Neural cell (in vitro differentiated cells): ENCODE measurements at regions not wholly inside any gene's neighbourhood (a gene's known extent, or its start where the extent isn't known, plus 50 kb on each side); places are given as distances from the start of the nearest gene placed in this dataset.

Experiments
- H2AFZ ChIP-seq: fragments of 200-600, 300-800 bp; sonication (generic), shearing (Covaris generic); 2 replicates; pipeline ENCODE4 v1.6.0; 2014; ENCODE audit warnings: low read depth, mild to moderate bottlenecking, antibody characterized with exemption, low read length, moderate library complexity
- H3F3A ChIP-seq: fragments of 200-600 bp; shearing (Covaris generic); 2 replicates; pipeline ENCODE4 v1.6.1; 2016; ENCODE audit warnings: mild to moderate bottlenecking, moderate library complexity, mixed read lengths, antibody characterized with exemption, low read length; ENCODE audit not compliant: insufficient read depth, poor library complexity, severe bottlenecking
- H3K27ac ChIP-seq: fragments of 200-600, 300-800 bp; sonication (generic), shearing (Covaris generic); 2 replicates; pipeline ENCODE4 v1.5.1; 2014; ENCODE audit warnings: mild to moderate bottlenecking, low read length, moderate library complexity
- H3K27me3 ChIP-seq: fragments of 300-800, 200-600 bp; sonication (generic), shearing (Covaris generic); 2 replicates; pipeline ENCODE4 v1.6.0; 2014; ENCODE audit warnings: mild to moderate bottlenecking, low read depth, low read length, moderate library complexity; ENCODE audit not compliant: insufficient read depth
- H3K36me3 ChIP-seq: fragments of 300-800, 200-600 bp; sonication (generic), shearing (Covaris generic); 2 replicates; pipeline ENCODE4 v1.5.1; 2014; ENCODE audit warnings: mild to moderate bottlenecking, antibody characterized with exemption, low read length, moderate library complexity; ENCODE audit not compliant: insufficient read depth
- H3K4me2 ChIP-seq: fragments of 300-800, 200-600 bp; sonication (generic), shearing (Covaris generic); 2 replicates; pipeline ENCODE4 v1.6.0; 2014; ENCODE audit warnings: mild to moderate bottlenecking, low read length
- H3K4me3 ChIP-seq: fragments of 300-800, 200-600 bp; sonication (generic), shearing (Covaris generic); 2 replicates; pipeline ENCODE4 v1.5.1; 2014; ENCODE audit warnings: mild to moderate bottlenecking, low read length, moderate library complexity
- H3K79me2 ChIP-seq: fragments of 200-600 bp; shearing (Covaris generic); replicated peaks from 2 replicates; pipeline ENCODE4 v1.6.0; 2014; ENCODE audit warnings: mild to moderate bottlenecking, low read length, moderate library complexity; ENCODE audit not compliant: insufficient read depth
- H3K9ac ChIP-seq: fragments of 300-800, 200-600 bp; sonication (generic), shearing (Covaris generic); 2 replicates; pipeline ENCODE4 v1.6.1; 2016; ENCODE audit warnings: mild to moderate bottlenecking, low read length, mixed read lengths
- H3K9me2 ChIP-seq: fragments of 200-600 bp; shearing (Covaris generic); 2 replicates; pipeline ENCODE4 v1.6.1; 2016; ENCODE audit warnings: mild to moderate bottlenecking, low read length, mixed read lengths; ENCODE audit not compliant: insufficient read depth
- H3K9me3 ChIP-seq: fragments of 200-600, 300-800 bp; sonication (generic), shearing (Covaris generic); 2 replicates; pipeline ENCODE4 v1.6.1; 2016; ENCODE audit warnings: mild to moderate bottlenecking, mixed run types, low read length, moderate library complexity, mixed read lengths
- H4K20me1 ChIP-seq: fragments of 200-600 bp; shearing (Covaris generic); 2 replicates; pipeline ENCODE4 v1.6.1; 2016; ENCODE audit warnings: mild to moderate bottlenecking, mixed run types; ENCODE audit not compliant: insufficient read depth
- CTCF ChIP-seq: fragments of 450-650 bp; IDR thresholded peaks from 2 replicates; pipeline ENCODE4 v1.5.1; 2014; ENCODE audit warnings: antibody characterized with exemption, mild to moderate bottlenecking, moderate library complexity; ENCODE audit not compliant: poor library complexity, severe bottlenecking
- EP300 ChIP-seq: fragments of 450-650 bp; conservative IDR thresholded peaks from 2 replicates; pipeline ENCODE4 v1.6.1; 2014; ENCODE audit warnings: antibody characterized with exemption, mild to moderate bottlenecking, moderate library complexity; ENCODE audit not compliant: poor library complexity, severe bottlenecking
- EZH2 ChIP-seq: fragments of 200-600, 300-800 bp; shearing (Covaris generic), sonication (generic); IDR thresholded peaks from 2 replicates; pipeline ENCODE4 v1.6.1; 2014; ENCODE audit warnings: antibody characterized with exemption, low read length, borderline replicate concordance, mild to moderate bottlenecking; ENCODE audit not compliant: insufficient read depth, poor library complexity, severe bottlenecking
- MXI1 ChIP-seq: fragments of 450-650 bp; conservative IDR thresholded peaks from 2 replicates; pipeline ENCODE4 v1.6.1; 2014; ENCODE audit warnings: antibody characterized with exemption, mild to moderate bottlenecking; ENCODE audit not compliant: poor library complexity, severe bottlenecking
- POLR2AphosphoS5 ChIP-seq: IDR thresholded peaks from 2 replicates; pipeline ENCODE4 v1.6.1; 2012
- RAD21 ChIP-seq: fragments of 450-650 bp; conservative IDR thresholded peaks from 2 replicates; pipeline ENCODE4 v1.6.1; 2014; ENCODE audit warnings: antibody characterized with exemption, mild to moderate bottlenecking, moderate library complexity
- REST ChIP-seq: IDR thresholded peaks from 2 replicates; pipeline ENCODE4 v1.6.1; 2012; ENCODE audit warnings: borderline replicate concordance
- SMC3 ChIP-seq: fragments of 450-650 bp; conservative IDR thresholded peaks from 2 replicates; pipeline ENCODE4 v1.6.1; 2014; ENCODE audit warnings: antibody characterized with exemption, mild to moderate bottlenecking, moderate library complexity; ENCODE audit not compliant: poor library complexity
- TAF1 ChIP-seq: IDR thresholded peaks from 2 replicates; pipeline ENCODE4 v1.6.1; 2012; ENCODE audit warnings: low read depth

GRCh38 chr10:118213436-118213835 lies 128.7 kb downstream of the FAM204A start:
- TF ChIP-seq TAF1 = no peak
- no peak for TF ChIP-seq EP300
- TF ChIP-seq MXI1 = no peak
- TF ChIP-seq EZH2 = no peak
- TF ChIP-seq REST = no peak
- TF ChIP-seq RAD21 = no peak
- no peak for TF ChIP-seq POLR2AphosphoS5
- TF ChIP-seq CTCF = no peak
- no peak for TF ChIP-seq SMC3
- Histone ChIP-seq H4K20me1 (no peaks in the 10 kb centered on the region), H3K9me3 (no peaks in the 10 kb centered on the region), H3K4me3 (no peak overlapping the region), H3K9ac (no peak overlapping the region), H3K79me2 (no peaks in the 10 kb centered on the region), H3K36me3 (no peaks in the 10 kb centered on the region), H3F3A (no peaks in the 10 kb centered on the region), H3K9me2 (no peaks in the 10 kb centered on the region), H2AFZ (no peak overlapping the region), H3K27ac (no peak overlapping the region), H3K27me3 (no peaks in the 10 kb centered on the region), H3K4me2 (no peak overlapping the region)

- no peaks in the 10 kb centered on the region for H3K36me3 ChIP-seq
- TF ChIP-seq TAF1 (no peak), EP300 (no peak), MXI1 (no peak), SMC3 (no peak), REST (no peak), RAD21 (no peak), EZH2 (no peak)
- no peak overlapping the region for H3K9ac ChIP-seq
- H4K20me1 ChIP-seq = no peaks in the 10 kb centered on the region
- H3K27me3 ChIP-seq = no peaks in the 10 kb centered on the region
- no peaks in the 10 kb centered on the region for H3F3A ChIP-seq
- H3K9me3 ChIP-seq = no peaks in the 10 kb centered on the region
- no peaks in the 10 kb centered on the region for H3K79me2 ChIP-seq
- H3K9me2 ChIP-seq = no peaks in the 10 kb centered on the region
- H3K4me2 ChIP-seq = no peak overlapping the region
- no peak overlapping the region for H3K4me3 ChIP-seq
- no peak overlapping the region for H2AFZ ChIP-seq
- no peak overlapping the region for H3K27ac ChIP-seq
These were observed 131.8 kb downstream of the FAM204A start for GRCh38 chr10:118210276-118210675.
